Erythroblast (primary cell): ENCODE measurements at regions not wholly inside any gene's neighbourhood (a gene's known extent, or its start where the extent isn't known, plus 50 kb on each side); places are given as distances from the start of the nearest gene placed in this dataset.

Experiments used
- GATA1 ChIP-seq: IDR thresholded peaks from 2 replicates; pipeline ENCODE4 v1.6.1; 2011; ENCODE audit warnings: low read depth, mild to moderate bottlenecking, control low read depth, low read length, moderate library complexity
- POLR2A ChIP-seq: IDR thresholded peaks from 2 replicates; pipeline ENCODE4 v1.6.1; 2011; ENCODE audit warnings: mild to moderate bottlenecking, low read length

- no peak for TF ChIP-seq POLR2A
- TF ChIP-seq GATA1: no peak
These were observed 223.9 kb upstream of the DAAM1 start for GRCh38 chr14:58964598-58964928.
